HEK293 (cell line): ENCODE measurements at regions not wholly inside any gene's neighbourhood (a gene's known extent, or its start where the extent isn't known, plus 50 kb on each side); places are given as distances from the start of the nearest gene placed in this dataset.

Experiments
- CTCF ChIA-PET: fragments of 350-600 bp; formaldehyde crosslinking; extraction: SDS; loops from one replicate; lab custom pipeline; 2021; ENCODE audit warnings: antibody characterized with exemption; lab: Yijun Ruan, JAX
- POLR2A ChIA-PET: fragments of 300-600 bp; formaldehyde crosslinking; extraction: SDS; loops from one replicate; lab custom pipeline; 2020; ENCODE audit warnings: antibody characterized with exemption, inconsistent platforms; lab: Yijun Ruan, JAX
- H3K27ac ChIP-seq: fragments of 200-500 bp; sonication (Bioruptor generic); 2 replicates; pipeline ENCODE4 v1.5.1; 2014; ENCODE audit warnings: low read depth, low read length, control low read depth, inconsistent platforms; ENCODE audit errors: extremely low read depth
- H3K36me3 ChIP-seq, 2 experiments: fragments of 200-500 bp in 1 of 2; sonication (Bioruptor generic) in 1 of 2; 1 replicate in 1 of 2; 2 replicates in 1 of 2; pipeline ENCODE4 v1.5.1; 2014 to 2017; ENCODE audit warnings: inconsistent platforms in 2 of 2, low read length in 2 of 2; ENCODE audit not compliant: control insufficient read depth in 2 of 2, insufficient read depth in 1 of 2
- H3K4me1 ChIP-seq: fragments of 200-500 bp; sonication (Bioruptor generic); 2 replicates; pipeline ENCODE4 v1.5.1; 2014; ENCODE audit warnings: mild to moderate bottlenecking, low read length, inconsistent platforms; ENCODE audit not compliant: control insufficient read depth, insufficient read depth
- H3K4me3 ChIP-seq: 2 replicates; pipeline ENCODE4 v1.5.1; 2011; ENCODE audit warnings: low read depth, mild to moderate bottlenecking, control low read depth, low read length, moderate library complexity
- H3K9me3 ChIP-seq: fragments of 200-500 bp; sonication (Bioruptor generic); 2 replicates; pipeline ENCODE4 v1.5.1; 2014; ENCODE audit warnings: low read depth, low read length, inconsistent platforms; ENCODE audit not compliant: control insufficient read depth, insufficient read depth
- ATF2 ChIP-seq: fragments of 450-650 bp; formaldehyde crosslinking; IDR thresholded peaks from 2 replicates; pipeline ENCODE4 v1.5.1; 2016; ENCODE audit warnings: missing biosample characterization, missing genetic modification characterization, low read depth
- ELK4 ChIP-seq: IDR thresholded peaks from 2 replicates; pipeline ENCODE4 v1.6.1; 2011; ENCODE audit warnings: mild to moderate bottlenecking, low read depth, low read length, borderline replicate concordance
- GLI2 ChIP-seq: fragments of 450-650 bp; formaldehyde crosslinking; IDR thresholded peaks from 2 replicates; pipeline ENCODE4; 2017; ENCODE audit warnings: missing biosample characterization, missing genetic modification characterization, low read depth, borderline replicate concordance
- KLF17 ChIP-seq: fragments of 450-650 bp; formaldehyde crosslinking; IDR thresholded peaks from 2 replicates; pipeline ENCODE4 v1.5.1; 2016; ENCODE audit warnings: missing biosample characterization, missing genetic modification characterization
- KLF8 ChIP-seq: fragments of 450-650 bp; formaldehyde crosslinking; IDR thresholded peaks from 2 replicates; pipeline ENCODE4 v1.5.1; 2016; ENCODE audit warnings: missing biosample characterization, missing genetic modification characterization
- SETDB1 ChIP-seq: IDR thresholded peaks from one replicate; pipeline ENCODE4 v1.6.1; 2017; ENCODE audit warnings: mild to moderate bottlenecking, low read length, moderate library complexity, mixed read lengths; ENCODE audit not compliant: insufficient read length
- ZBTB17 ChIP-seq: fragments of 450-650 bp; formaldehyde crosslinking; IDR thresholded peaks from 2 replicates; pipeline ENCODE4 v1.5.1; 2016; ENCODE audit warnings: missing biosample characterization, missing genetic modification characterization
- ZBTB26 ChIP-seq: fragments of 450-650 bp; formaldehyde crosslinking; optimal IDR thresholded peaks from 2 replicates; pipeline ENCODE3; 2016; ENCODE audit warnings: missing biosample characterization, mild to moderate bottlenecking, missing genetic modification characterization
- ZNF112 ChIP-seq: fragments of 450-650 bp; formaldehyde crosslinking; IDR thresholded peaks from 2 replicates; pipeline ENCODE4 v1.5.0; 2017; ENCODE audit warnings: missing biosample characterization, missing genetic modification characterization
- ZNF132 ChIP-seq: fragments of 450-650 bp; formaldehyde crosslinking; IDR thresholded peaks from 2 replicates; pipeline ENCODE4 v1.5.1; 2017; ENCODE audit warnings: missing biosample characterization, missing genetic modification characterization, borderline replicate concordance
- ZNF18 ChIP-seq: fragments of 450-650 bp; formaldehyde crosslinking; IDR thresholded peaks from 2 replicates; pipeline ENCODE4 v1.5.1; 2016; ENCODE audit warnings: missing biosample characterization, missing genetic modification characterization
- ZNF26 ChIP-seq: fragments of 450-650 bp; formaldehyde crosslinking; IDR thresholded peaks from 2 replicates; pipeline ENCODE4 v1.5.1; 2016; ENCODE audit warnings: missing biosample characterization, missing genetic modification characterization
- ZNF513 ChIP-seq: fragments of 450-650 bp; IDR thresholded peaks from 2 replicates; pipeline ENCODE4 v1.5.1; 2018; ENCODE audit warnings: missing biosample characterization, missing genetic modification characterization
- ZNF561 ChIP-seq: fragments of 450-650 bp; IDR thresholded peaks from 2 replicates; pipeline ENCODE4 v1.5.1; 2018; ENCODE audit warnings: missing biosample characterization, missing genetic modification characterization, borderline replicate concordance
- ZNF580 ChIP-seq: fragments of 450-650 bp; formaldehyde crosslinking; IDR thresholded peaks from 2 replicates; pipeline ENCODE4 v1.5.1; 2016; ENCODE audit warnings: missing biosample characterization, missing genetic modification characterization
- ZNF621 ChIP-seq: fragments of 450-650 bp; formaldehyde crosslinking; IDR thresholded peaks from 2 replicates; pipeline ENCODE4 v1.5.1; 2017; ENCODE audit warnings: missing biosample characterization, missing genetic modification characterization
- ZNF654 ChIP-seq: fragments of 450-650 bp; formaldehyde crosslinking; IDR thresholded peaks from 2 replicates; pipeline ENCODE4 v1.5.1; 2016; ENCODE audit warnings: low read depth, missing biosample characterization, missing genetic modification characterization
- ZNF664 ChIP-seq: fragments of 450-650 bp; formaldehyde crosslinking; IDR thresholded peaks from 2 replicates; pipeline ENCODE4 v1.5.1; 2016; ENCODE audit warnings: missing biosample characterization, missing genetic modification characterization
- ZNF692 ChIP-seq: fragments of 450-650 bp; formaldehyde crosslinking; IDR thresholded peaks from 2 replicates; pipeline ENCODE4 v1.5.1; 2016; ENCODE audit warnings: missing biosample characterization, missing genetic modification characterization
- ZSCAN30 ChIP-seq: fragments of 450-650 bp; IDR thresholded peaks from 2 replicates; pipeline ENCODE4 v1.5.1; 2018; ENCODE audit warnings: missing biosample characterization, mild to moderate bottlenecking, missing genetic modification characterization, moderate library complexity

GRCh38 chr6:140825731-140826130 lies 1307.0 kb upstream of the GJE1 start:
- no peak overlapping the region for H3K4me3 ChIP-seq
- no peaks in the 10 kb centered on the region for H3K4me1 ChIP-seq
- H3K27ac ChIP-seq = no peak overlapping the region
- CTCF ChIA-PET = no interaction called here
- H3K36me3 ChIP-seq = no peaks in the 10 kb centered on the region
- TF ChIP-seq SETDB1 = no peak
- no peak for TF ChIP-seq ZNF580
- no peak for TF ChIP-seq ZNF692 (tag by site-specific recombination)
- TF ChIP-seq KLF17 (tag by site-specific recombination) = no peak
- TF ChIP-seq ELK4 = no peak
- POLR2A ChIA-PET = no interaction called here
- H3K9me3 ChIP-seq = no peaks in the 10 kb centered on the region

- Histone ChIP-seq H3K4me3 (no peak overlapping the region), H3K9me3 (no peaks in the 10 kb centered on the region), H3K36me3 (no peaks in the 10 kb centered on the region), H3K4me1 (no peaks in the 10 kb centered on the region), H3K27ac (no peak overlapping the region)
- ChIA-PET CTCF (interaction anchor here (0.6 kb wide), 1 partner anchor 909 kb away, joined by 3 read pairs; no protein-coding TSS in a partner anchor), POLR2A (no interaction called here)
- TF ChIP-seq ZSCAN30 (tag by site-specific recombination) = no peak
- no peak for TF ChIP-seq ZBTB26 (tag by site-specific recombination)
- TF ChIP-seq GLI2 (tag by site-specific recombination) = no peak
- no peak for TF ChIP-seq ZNF513 (tag by site-specific recombination)
- no peak for TF ChIP-seq KLF8 (tag by site-specific recombination)
- no peak for TF ChIP-seq ZNF654 (tag by site-specific recombination)
- TF ChIP-seq ZNF112 = no peak
- no peak for TF ChIP-seq ZNF664 (tag by site-specific recombination)
- no peak for TF ChIP-seq ZNF561 (tag by site-specific recombination)
- no peak for TF ChIP-seq ZNF26 (tag by site-specific recombination)
- TF ChIP-seq ATF2 = no peak
- TF ChIP-seq ZNF621 (tag by site-specific recombination) = no peak
- TF ChIP-seq ZNF132 (tag by site-specific recombination) = no peak
- no peak for TF ChIP-seq ZNF18
- TF ChIP-seq ZBTB17 (tag by site-specific recombination) = no peak
Measured at GRCh38 chr6:140824595-140824994, 1308.1 kb upstream of the GJE1 start.
